ENCODE measurements at regions not wholly inside any gene's neighbourhood (a gene's known extent, or its start where the extent isn't known, plus 50 kb on each side); places are given as distances from the start of the nearest gene placed in this dataset.

- TF ChIP-seq CTCF (conservative IDR thresholded peaks at IDR 0.05) (no peak), ZFX (IDR thresholded peaks at IDR 0.05) (no peak)
Observed at GRCh38 chr4:128345650-128346049, 58.0 kb upstream of the PGRMC2 start.
